ENCODE measurements at regions not wholly inside any gene's neighbourhood (a gene's known extent, or its start where the extent isn't known, plus 50 kb on each side); places are given as distances from the start of the nearest gene placed in this dataset.

GRCh38 chr1:73306899-73307555 is 890.9 kb downstream of the LRRIQ3 start:
- TF ChIP-seq CTCF (IDR thresholded peaks at IDR 0.05) = no peak
- no peak for TF ChIP-seq EZH2 (IDR thresholded peaks at IDR 0.05; ENCODE audit: borderline replicate concordance, insufficient read depth, low read depth, low read length, poor library complexity, severe bottlenecking)

Measured in B cell (primary cell).